Middle frontal gyrus (tissue), 1 donor: ENCODE measurements at regions not wholly inside any gene's neighbourhood (a gene's known extent, or its start where the extent isn't known, plus 50 kb on each side); places are given as distances from the start of the nearest gene placed in this dataset.

Experiments
- DNase-seq: peaks from one replicate; pipeline ENCODE4 v3.0.0-alpha.2; 2015; ENCODE audit warnings: low spot score; ENCODE audit errors: extremely low spot score

DNA sequence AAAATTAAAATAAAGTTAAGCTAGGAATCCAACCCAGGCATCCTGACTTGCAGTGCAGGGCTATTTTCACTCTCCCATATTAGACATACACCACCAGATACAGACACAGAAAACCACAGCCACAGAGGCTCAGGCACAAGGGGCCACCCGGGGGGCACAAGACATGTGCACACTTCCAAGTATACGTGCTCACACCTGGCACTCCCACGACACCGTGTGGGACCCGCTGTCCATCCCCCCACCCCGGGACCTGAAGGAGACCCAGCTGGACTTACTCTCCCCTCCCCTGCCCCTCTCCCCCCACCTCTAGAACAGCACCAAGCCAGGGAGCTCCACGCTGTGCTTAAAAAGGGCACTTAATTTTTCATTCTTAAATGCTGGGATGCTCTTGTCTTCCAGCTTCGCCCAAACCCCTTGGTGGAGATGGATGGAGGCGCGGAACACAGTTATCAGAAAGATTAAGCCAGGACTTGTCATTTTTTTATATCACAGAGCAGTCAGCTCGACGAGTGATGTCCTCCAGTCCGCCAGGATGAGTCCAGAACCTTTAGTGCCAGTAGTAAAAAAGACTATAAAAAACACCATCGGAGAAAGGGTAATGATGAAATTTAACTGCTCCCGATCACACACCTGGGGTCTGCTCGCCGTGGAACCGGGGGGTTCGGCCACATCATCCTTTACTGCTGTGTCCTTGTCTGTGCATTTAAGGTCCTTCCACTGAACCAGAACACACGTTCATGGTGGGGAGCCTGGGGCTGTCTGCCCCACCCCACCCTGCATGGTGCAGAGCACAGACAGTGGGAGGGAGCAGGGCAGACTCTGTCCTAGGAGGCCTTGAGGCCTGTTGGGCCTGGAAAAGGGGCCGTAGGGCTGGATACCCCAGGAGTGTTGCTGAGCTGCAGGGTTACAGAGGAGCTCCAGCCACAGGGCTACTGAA, 73.3 kb upstream of the LHX1 start:
- DNase-seq, result no peak

DNA sequence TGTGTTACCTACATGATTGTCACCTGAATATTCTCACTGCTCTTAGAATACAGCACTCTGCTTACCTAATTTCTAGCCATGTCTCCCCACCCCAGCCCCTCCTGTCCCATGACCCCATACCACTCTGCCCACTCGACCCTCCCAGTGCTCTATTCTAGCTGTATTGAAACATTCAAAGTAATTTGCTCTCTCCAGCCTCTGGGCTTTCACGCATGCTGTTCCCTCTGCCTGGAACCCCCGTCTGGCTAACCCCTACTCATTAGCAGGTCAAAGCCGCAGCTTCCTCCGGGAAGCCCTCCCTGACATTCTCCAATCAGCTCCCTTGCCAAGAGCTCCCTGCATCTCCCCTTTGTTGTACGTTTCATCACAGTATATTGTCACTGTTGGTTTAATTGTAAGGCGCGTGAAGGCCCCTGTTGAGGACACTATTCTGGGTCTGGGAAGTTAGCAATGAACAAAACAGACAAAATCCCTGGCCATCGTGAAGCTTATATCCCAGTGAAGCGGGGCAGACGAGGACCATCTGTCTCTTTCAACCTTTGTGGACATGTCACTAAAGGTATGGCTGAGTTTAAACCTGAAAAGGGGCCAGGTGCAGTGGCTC, 72.3 kb upstream of the LHX1 start:
- DNase-seq, result no peak

- no peak for DNase-seq
Observed at GRCh38 chr17:36867716-36868341, 69.4 kb upstream of the LHX1 start.

- DNase-seq, result no peak
Observed at GRCh38 chr17:36868777-36869176, 68.5 kb upstream of the LHX1 start.

GRCh38 chr17:36869441-36869840, 67.8 kb upstream of the LHX1 start:
- no peak for DNase-seq

DNA sequence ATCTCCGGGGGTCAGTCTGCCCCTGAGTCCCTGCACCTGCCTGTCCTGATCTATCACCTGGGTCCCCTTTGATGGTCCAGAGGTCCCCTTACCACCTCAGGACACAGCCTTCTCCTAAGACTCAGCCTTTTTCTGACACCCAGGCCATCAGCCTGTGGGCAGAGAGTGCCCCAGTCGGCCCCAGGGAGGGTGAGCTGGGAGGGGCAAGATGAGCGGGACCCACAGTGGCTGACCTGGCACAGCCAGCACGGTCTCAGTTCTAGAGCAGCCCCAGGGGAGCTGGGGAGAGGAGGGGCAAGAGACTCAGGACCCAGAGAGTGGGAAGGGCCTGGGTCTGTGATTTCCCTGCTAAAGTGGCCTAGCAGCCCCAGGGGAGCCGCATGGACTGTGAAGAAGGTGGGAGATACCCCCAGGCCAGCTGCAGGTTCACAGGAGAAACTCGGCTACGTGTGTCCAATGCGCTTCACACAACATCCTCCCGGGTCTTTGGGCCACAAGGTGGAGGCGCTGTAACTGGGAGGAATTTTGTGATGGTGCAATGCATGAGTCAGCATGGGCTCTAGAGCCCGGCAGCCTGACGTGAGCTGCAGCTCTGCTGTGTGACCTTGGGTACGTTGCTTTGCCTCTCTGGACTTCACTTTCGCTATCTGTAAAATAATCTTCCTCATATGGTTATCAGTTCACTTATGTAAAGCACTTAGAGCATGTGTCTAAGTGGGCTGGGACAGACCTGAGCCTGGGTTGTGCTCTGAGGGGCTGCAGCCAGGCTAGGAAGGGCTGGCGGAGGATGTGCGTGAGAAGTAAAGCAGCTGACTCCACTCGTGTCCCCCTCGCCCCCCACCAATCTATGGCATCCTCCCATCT, 67.2 kb upstream of the LHX1 start:
- no peak for DNase-seq

GRCh38 chr17:36870720-36870999, 66.6 kb upstream of the LHX1 start:
- DNase-seq, result no peak

- no peak for DNase-seq
Observed at GRCh38 chr17:36875698-36876293, 61.5 kb upstream of the LHX1 start.

GRCh38 chr17:36876966-36877365, 60.3 kb upstream of the LHX1 start:
- DNase-seq, result no peak

DNA sequence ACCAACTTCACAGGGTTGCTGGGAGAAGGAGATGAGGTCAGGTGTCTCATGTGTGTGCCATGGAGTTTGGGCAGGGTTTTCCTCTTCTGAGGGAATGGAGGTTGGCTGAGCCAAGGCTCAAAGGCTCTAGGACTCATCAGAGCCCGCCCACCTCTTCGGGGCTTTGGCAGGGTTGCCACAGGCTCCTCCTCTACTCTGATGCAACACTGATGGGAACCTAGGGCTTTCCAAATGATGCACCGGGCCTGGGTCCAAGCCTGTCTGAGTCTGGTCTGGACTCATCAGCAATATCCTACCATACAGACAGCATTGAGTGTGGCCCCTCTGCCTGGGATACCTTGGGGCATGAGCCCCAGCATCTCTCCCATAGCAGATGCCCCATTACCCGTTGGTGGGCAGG, 59.5 kb upstream of the LHX1 start:
- no peak for DNase-seq

DNA sequence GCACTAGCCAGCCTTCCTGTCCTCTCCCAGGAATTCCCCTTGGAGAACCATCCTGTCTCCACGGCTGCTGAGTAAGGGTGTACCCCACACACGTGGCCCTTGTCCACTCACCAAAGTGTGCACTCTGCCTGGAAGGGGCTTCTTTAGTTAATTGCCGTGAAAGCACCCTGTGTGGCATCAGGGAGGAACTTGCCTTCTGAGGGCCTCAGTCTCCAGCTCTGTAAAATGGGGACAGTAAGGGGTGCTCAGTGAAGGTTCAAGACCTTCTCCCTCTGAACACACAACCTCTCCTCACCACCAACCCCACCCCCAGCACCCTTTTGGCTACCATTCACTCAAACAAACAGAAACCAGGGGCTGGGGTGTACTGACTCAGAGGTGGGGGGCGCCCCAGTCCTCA, 59.1 kb upstream of the LHX1 start:
- no peak for DNase-seq

- no peak for DNase-seq
Observed at GRCh38 chr17:36879027-36879426, 58.2 kb upstream of the LHX1 start.

DNA sequence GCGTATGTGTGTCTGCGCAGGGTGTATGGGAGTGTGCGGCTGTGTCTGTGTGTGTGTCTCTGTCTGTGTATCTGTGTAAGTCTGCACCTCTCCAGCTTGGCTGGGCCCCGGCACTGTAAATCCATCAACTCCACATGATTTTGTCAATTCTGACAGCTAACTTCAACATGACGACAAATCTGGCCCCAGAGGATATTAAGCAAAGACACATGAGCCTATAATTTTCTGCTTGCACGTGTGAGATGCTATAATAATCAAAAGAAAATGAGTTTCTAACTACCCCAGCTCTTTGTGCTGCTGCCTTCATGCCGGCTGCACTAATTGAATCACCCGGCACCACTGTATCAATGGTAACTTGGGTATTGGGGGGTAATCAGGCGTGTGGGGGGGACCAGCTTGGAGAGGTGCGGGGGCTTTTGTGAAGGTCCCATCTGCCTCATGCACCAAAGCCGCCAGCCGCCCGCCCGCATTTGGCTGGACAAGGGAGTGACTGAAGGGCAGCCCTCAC, 57.6 kb upstream of the LHX1 start:
- no peak for DNase-seq

DNA sequence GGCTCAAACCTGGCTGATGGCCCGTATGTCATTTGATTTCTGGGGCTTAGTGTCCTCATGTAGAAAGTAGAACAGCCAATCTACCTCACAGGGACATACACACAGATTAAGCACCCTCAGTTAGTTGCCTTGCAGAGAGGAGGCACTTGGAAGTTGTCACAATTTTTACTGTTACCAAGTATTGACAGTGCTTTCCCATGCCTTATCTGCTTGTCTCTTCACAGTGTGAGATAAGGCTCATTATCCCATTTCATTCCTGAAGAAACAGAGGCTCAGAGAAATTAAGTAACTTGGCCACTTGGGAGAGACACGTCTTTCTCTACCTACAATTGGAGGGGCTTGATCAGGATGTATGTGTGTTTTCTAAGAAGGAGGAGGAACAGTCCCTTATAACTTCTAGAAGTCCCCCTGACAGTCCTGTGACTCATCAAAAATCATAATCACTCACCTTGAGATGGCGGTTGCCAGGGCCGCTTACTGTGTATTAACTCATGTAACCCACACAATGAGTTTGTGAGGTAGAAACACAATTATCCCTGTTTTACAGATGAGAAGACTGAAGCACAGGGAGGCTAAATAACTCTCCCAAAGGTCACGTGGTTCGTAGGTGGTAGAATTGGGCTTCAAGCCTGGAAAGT, 56.9 kb upstream of the LHX1 start:
- no peak for DNase-seq

GRCh38 chr17:36881323-36881722, 56.0 kb upstream of the LHX1 start:
- DNase-seq, result no peak

DNA sequence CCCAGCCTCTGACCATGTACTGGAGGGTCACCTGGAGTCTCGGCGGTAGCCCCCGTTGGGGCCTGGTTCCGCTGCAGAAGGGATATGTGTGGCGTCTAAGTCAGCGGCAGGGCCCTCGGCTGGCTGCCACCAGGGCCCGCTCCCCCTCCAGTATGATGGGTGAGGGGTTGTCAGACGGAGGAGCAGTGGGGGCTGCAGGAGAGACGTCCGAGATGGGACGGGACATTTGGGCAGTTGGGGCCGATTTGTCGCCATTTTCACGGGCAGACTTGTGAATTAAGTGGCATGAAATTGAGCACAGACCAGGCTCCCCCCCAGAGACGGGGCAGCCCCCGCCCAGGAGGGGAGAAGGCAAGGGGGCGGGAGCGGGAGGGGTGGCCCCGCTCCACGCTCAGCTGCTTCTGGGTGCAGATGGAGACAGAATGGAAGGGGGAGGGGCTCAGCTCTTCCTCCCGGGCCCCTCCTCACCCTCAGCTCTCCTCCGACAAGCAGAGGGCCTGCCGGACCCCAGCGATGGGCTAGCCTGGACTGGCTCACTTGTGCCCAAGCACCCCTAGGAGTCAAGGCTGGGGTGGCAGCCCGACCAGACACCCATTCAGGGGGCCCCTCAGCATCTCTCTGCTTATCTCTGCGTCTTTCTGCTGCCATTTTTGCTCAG, 52.7 kb upstream of the LHX1 start:
- no peak for DNase-seq

DNA sequence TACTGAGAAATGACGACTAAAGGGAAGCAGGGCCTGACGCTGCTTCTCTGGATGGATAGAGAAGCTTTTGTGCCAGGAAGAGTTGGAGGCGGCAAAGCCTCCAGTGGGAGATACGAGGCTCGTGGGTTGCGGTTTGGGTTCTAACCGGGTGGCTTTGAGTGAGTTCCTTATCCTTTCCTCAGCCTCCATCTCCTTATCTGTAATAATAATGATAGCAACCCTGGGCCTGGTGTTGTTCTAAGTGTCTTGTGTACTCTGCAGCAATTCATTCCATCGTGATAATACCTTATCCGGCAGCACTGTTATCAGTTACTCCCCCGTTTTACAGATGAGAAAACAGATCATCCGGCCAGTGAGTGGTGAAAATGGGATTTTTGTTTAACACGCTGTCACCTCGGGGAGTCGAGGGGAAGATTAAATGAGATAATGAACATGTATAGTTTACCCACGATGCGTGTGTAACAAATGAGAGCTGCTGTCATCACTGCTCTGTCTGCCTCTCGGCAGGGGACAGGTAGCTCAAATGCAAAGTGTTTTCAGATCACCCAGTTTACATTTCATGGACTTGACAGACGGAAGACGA, 52.0 kb upstream of the LHX1 start:
- no peak for DNase-seq

- DNase-seq, result no peak
Observed at GRCh38 chr17:36885771-36886377, 51.4 kb upstream of the LHX1 start.
